ENCODE measurements at regions not wholly inside any gene's neighbourhood (a gene's known extent, or its start where the extent isn't known, plus 50 kb on each side); places are given as distances from the start of the nearest gene placed in this dataset.

DNA sequence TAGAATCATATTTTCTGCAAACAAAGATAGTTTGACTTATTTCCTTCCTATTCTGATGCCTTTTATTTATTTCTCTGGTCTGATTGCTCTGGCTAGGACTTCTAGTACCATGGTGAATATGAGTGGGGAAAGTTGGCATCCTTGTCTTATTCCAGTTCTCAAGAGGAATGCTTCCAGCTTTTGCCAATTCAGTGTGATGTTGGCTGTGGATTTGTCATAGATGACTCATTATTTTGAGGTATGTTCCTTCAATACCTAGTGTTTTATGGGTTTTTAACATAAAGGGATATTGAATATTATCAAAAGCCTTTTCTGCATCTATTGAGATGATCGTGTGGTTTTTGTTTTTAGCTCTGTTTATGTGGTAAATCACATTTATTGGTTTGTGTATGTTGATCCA is 139.4 kb upstream of the CNTN1 start:
- Histone ChIP-seq H3K4me1 (ENCODE audit: insufficient read depth) (no peaks in the 10 kb centered on the region), H3K4me2 (no peak overlapping the region)

More for the DNA sequence above, 139.4 kb upstream of the CNTN1 start:
- Histone ChIP-seq H3K9me2 (ENCODE audit: insufficient read depth) (0 out of 2 replicates have a peak, but pooled peaks cover 7% of the 10 kb centered on the region), H3K4me3 (no peak overlapping the region), H3K27ac (ENCODE audit: low read depth) (no peak overlapping the region), H4K20me1 (replicated peaks; ENCODE audit: insufficient read depth) (no peaks in the 10 kb centered on the region), H3K27me3 (ENCODE audit: insufficient read depth) (no peaks in the 10 kb centered on the region), H3K79me2 (replicated peaks; ENCODE audit: insufficient read depth) (no peaks in the 10 kb centered on the region), H2AFZ (no peak overlapping the region), H3K36me3 (ENCODE audit: insufficient read depth) (no peaks in the 10 kb centered on the region), H3F3A (replicated peaks; ENCODE audit: low read depth) (no peaks in the 10 kb centered on the region)
- H3K27me3 Mint-ChIP-seq (ENCODE audit: insufficient read depth, low read depth, poor library complexity): no peaks in the 10 kb centered on the region
- TF ChIP-seq CREB1 (CRISPR knock-in tag; IDR thresholded peaks at IDR 0.05; ENCODE audit: low read depth): no peak
- TF ChIP-seq, protein P1, sequence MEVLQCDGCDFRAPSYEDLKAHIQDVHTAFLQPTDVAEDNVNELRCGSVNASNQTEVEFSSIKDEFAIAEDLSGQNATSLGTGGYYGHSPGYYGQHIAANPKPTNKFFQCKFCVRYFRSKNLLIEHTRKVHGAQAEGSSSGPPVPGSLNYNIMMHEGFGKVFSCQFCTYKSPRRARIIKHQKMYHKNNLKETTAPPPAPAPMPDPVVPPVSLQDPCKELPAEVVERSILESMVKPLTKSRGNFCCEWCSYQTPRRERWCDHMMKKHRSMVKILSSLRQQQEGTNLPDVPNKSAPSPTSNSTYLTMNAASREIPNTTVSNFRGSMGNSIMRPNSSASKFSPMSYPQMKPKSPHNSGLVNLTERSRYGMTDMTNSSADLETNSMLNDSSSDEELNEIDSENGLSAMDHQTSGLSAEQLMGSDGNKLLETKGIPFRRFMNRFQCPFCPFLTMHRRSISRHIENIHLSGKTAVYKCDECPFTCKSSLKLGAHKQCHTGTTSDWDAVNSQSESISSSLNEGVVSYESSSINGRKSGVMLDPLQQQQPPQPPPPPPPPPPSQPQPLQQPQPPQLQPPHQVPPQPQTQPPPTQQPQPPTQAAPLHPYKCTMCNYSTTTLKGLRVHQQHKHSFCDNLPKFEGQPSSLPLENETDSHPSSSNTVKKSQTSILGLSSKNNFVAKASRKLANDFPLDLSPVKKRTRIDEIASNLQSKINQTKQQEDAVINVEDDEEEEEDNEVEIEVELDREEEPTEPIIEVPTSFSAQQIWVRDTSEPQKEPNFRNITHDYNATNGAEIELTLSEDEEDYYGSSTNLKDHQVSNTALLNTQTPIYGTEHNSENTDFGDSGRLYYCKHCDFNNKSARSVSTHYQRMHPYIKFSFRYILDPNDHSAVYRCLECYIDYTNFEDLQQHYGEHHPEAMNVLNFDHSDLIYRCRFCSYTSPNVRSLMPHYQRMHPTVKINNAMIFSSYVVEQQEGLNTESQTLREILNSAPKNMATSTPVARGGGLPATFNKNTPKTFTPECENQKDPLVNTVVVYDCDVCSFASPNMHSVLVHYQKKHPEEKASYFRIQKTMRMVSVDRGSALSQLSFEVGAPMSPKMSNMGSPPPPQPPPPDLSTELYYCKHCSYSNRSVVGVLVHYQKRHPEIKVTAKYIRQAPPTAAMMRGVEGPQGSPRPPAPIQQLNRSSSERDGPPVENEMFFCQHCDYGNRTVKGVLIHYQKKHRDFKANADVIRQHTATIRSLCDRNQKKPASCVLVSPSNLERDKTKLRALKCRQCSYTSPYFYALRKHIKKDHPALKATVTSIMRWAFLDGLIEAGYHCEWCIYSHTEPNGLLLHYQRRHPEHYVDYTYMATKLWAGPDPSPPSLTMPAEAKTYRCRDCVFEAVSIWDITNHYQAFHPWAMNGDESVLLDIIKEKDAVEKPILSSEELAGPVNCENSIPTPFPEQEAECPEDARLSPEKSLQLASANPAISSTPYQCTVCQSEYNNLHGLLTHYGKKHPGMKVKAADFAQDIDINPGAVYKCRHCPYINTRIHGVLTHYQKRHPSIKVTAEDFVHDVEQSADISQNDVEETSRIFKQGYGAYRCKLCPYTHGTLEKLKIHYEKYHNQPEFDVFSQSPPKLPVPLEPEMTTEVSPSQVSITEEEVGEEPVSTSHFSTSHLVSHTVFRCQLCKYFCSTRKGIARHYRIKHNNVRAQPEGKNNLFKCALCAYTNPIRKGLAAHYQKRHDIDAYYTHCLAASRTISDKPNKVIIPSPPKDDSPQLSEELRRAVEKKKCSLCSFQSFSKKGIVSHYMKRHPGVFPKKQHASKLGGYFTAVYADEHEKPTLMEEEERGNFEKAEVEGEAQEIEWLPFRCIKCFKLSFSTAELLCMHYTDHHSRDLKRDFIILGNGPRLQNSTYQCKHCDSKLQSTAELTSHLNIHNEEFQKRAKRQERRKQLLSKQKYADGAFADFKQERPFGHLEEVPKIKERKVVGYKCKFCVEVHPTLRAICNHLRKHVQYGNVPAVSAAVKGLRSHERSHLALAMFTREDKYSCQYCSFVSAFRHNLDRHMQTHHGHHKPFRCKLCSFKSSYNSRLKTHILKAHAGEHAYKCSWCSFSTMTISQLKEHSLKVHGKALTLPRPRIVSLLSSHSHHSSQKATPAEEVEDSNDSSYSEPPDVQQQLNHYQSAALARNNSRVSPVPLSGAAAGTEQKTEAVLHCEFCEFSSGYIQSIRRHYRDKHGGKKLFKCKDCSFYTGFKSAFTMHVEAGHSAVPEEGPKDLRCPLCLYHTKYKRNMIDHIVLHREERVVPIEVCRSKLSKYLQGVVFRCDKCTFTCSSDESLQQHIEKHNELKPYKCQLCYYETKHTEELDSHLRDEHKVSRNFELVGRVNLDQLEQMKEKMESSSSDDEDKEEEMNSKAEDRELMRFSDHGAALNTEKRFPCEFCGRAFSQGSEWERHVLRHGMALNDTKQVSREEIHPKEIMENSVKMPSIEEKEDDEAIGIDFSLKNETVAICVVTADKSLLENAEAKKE (CRISPR knock-in tag; IDR thresholded peaks at IDR 0.05): no peak
- TF ChIP-seq POLR2AphosphoS5 (IDR thresholded peaks at IDR 0.05; ENCODE audit: low read depth): no peak
- TF ChIP-seq, protein P2, sequence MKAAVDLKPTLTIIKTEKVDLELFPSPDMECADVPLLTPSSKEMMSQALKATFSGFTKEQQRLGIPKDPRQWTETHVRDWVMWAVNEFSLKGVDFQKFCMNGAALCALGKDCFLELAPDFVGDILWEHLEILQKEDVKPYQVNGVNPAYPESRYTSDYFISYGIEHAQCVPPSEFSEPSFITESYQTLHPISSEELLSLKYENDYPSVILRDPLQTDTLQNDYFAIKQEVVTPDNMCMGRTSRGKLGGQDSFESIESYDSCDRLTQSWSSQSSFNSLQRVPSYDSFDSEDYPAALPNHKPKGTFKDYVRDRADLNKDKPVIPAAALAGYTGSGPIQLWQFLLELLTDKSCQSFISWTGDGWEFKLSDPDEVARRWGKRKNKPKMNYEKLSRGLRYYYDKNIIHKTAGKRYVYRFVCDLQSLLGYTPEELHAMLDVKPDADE (IDR thresholded peaks at IDR 0.05): no peak
- no peak for TF ChIP-seq ZNF114 (CRISPR knock-in tag; IDR thresholded peaks at IDR 0.05)
- TF ChIP-seq STAT1 (IDR thresholded peaks at IDR 0.05; ENCODE audit: unreplicated experiment): no peak
- TF ChIP-seq NANOG (IDR thresholded peaks at IDR 0.05; ENCODE audit: borderline replicate concordance): no peak
- TF ChIP-seq EZH2 (IDR thresholded peaks at IDR 0.05; ENCODE audit: low read depth, unreplicated experiment): no peak
- TF ChIP-seq, protein P3, sequence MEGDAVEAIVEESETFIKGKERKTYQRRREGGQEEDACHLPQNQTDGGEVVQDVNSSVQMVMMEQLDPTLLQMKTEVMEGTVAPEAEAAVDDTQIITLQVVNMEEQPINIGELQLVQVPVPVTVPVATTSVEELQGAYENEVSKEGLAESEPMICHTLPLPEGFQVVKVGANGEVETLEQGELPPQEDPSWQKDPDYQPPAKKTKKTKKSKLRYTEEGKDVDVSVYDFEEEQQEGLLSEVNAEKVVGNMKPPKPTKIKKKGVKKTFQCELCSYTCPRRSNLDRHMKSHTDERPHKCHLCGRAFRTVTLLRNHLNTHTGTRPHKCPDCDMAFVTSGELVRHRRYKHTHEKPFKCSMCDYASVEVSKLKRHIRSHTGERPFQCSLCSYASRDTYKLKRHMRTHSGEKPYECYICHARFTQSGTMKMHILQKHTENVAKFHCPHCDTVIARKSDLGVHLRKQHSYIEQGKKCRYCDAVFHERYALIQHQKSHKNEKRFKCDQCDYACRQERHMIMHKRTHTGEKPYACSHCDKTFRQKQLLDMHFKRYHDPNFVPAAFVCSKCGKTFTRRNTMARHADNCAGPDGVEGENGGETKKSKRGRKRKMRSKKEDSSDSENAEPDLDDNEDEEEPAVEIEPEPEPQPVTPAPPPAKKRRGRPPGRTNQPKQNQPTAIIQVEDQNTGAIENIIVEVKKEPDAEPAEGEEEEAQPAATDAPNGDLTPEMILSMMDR (conservative IDR thresholded peaks at IDR 0.05; ENCODE audit: low read depth in 2 of 2): no peak
- no peak for TF ChIP-seq JUNB (IDR thresholded peaks at IDR 0.05; ENCODE audit: unreplicated experiment)
- TF ChIP-seq, protein P4, sequence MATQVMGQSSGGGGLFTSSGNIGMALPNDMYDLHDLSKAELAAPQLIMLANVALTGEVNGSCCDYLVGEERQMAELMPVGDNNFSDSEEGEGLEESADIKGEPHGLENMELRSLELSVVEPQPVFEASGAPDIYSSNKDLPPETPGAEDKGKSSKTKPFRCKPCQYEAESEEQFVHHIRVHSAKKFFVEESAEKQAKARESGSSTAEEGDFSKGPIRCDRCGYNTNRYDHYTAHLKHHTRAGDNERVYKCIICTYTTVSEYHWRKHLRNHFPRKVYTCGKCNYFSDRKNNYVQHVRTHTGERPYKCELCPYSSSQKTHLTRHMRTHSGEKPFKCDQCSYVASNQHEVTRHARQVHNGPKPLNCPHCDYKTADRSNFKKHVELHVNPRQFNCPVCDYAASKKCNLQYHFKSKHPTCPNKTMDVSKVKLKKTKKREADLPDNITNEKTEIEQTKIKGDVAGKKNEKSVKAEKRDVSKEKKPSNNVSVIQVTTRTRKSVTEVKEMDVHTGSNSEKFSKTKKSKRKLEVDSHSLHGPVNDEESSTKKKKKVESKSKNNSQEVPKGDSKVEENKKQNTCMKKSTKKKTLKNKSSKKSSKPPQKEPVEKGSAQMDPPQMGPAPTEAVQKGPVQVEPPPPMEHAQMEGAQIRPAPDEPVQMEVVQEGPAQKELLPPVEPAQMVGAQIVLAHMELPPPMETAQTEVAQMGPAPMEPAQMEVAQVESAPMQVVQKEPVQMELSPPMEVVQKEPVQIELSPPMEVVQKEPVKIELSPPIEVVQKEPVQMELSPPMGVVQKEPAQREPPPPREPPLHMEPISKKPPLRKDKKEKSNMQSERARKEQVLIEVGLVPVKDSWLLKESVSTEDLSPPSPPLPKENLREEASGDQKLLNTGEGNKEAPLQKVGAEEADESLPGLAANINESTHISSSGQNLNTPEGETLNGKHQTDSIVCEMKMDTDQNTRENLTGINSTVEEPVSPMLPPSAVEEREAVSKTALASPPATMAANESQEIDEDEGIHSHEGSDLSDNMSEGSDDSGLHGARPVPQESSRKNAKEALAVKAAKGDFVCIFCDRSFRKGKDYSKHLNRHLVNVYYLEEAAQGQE (IDR thresholded peaks at IDR 0.05; ENCODE audit: unreplicated experiment): no peak
- no peak for TF ChIP-seq EZH2phosphoT487 (IDR thresholded peaks at IDR 0.05; ENCODE audit: unreplicated experiment)
- TF ChIP-seq ZNF331 (CRISPR knock-in tag; IDR thresholded peaks at IDR 0.05; ENCODE audit: low read depth): no peak
- H3K4me1 Mint-ChIP-seq: peaks cover 3% of the 10 kb centered on the region; the same call in 2 of the 3 replicates
- ATAC-seq: no peak
- H3K4me3 Mint-ChIP-seq: no peak overlapping the region
- H3K27ac Mint-ChIP-seq: no peak overlapping the region
- no peaks in the 10 kb centered on the region for H3K36me3 Mint-ChIP-seq (ENCODE audit: low read depth)
- no peak for DNase-seq (ENCODE audit: low spot score)
- no peaks in the 10 kb centered on the region for H3K9me3 Mint-ChIP-seq

All from GM23338 (cell line).